ENCODE measurements at regions not wholly inside any gene's neighbourhood (a gene's known extent, or its start where the extent isn't known, plus 50 kb on each side); places are given as distances from the start of the nearest gene placed in this dataset.
A peak's percentile ranks its signal among the peaks of the same experiment; 100 is the strongest.
"Not testable (repeated sequence)": the region's sequence is repeated elsewhere in the genome, so short reads cannot be mapped to it uniquely, and the experiment has no call there.

DNA sequence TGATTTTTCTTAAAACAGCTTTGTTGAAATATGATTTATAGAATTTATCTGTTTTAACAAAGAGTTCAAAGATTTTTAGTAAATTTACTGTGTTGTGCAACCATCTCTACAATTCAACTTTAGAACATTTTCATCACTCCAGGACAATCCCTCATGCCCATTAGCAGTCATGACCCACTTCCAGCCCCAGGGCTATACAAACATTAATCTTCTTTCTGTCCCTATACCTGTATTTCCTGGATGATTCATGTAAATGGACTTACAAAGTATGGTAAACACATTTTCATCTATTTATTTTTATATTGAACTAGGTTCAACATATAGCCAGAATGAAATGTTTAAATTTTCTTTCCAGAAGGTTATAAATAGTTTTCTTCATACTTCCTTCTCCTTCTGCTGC, 127.8 kb upstream of the CCDC180 start:
- no peak for DNase-seq (ENCODE audit: low spot score)

DNA sequence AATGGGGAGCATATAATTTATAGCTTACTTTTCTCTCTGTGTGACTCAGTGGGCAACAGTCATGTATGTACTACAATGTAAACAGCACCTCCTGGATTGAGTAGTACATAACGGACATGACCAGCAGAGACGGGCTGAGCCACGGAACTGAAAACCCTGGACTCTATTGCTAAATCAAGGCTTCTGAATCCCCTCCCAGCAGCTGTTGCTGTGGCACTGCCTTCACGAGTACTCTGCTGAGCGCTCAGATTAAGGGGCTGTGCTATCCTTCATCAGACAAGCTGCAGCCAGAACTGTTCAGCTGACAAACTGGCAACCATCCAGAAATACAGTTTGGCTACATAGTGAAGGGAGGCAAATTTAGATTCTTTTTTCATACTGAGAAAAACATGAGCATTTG, 131.3 kb upstream of the CCDC180 start:
- no peak for DNase-seq (ENCODE audit: low spot score)

DNA sequence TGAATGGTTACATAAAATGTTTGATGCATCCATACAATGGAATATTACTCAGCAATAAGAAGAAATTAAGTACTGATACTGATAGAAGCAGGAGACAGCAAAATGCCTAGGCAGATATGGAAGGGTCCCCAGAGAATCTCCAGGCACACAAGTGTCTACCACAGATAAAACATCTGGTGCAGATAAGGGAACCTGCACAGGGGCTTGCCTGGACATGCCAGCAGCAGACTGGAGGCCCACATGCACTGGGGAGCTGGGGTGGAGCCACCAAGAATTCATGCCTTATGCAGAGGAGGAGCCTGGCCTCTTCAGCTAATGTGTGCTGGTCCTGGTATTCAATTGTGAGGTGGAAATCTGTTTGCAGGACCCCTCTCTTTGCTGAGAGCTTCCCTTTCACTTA, 129.2 kb upstream of the CTSV start:
- not testable (repeated sequence) for DNase-seq (ENCODE audit: low spot score)

DNA sequence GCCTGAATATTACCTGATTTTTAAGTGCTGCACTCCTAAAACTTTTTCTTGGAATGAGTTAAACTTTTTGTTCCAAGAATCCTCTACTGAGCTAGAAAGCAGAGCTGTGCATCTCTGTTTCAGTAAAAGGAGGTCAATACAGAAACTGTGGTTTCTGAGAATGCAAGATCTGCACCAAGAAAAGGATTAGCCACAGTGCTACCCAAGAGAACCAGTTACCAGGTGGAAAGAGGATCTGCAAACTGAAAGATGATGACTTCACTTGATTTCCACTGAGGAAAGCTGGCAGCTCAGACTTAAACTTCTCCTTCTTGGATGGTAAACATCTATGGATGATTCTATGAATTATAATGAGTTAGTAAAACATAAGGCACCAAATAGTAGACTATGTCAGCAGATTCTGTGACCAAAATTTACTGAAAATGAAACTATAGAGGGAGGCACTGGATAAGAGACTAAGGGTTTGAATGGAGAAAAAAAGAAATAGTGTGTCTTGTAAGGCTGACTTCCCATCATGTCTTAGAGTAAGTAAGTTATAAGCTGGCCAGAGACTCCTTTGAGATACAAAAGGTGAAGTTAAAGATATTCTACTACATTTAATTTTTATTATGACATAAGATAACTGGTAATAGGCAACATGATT, 127.7 kb upstream of the CTSV start:
- not testable (repeated sequence) for DNase-seq (ENCODE audit: low spot score)

DNA sequence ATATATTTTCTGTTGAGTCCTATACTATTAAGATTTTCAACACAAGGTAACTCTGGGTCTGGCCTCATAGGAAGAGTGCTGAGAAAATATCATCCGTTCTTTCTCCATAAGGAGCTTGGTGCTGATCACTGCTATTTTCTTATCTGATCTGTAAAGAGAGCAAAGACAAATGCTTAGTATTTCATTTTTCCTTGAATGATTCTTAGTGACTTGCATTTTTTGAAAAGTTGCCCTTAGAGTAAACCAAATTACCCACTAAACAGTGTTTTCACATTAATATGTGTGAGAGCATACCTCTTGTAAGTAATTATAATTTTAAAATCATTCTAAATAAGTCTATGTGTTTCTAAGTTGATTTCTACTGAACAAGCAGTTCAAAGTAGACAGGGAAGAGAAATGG, 121.3 kb upstream of the CTSV start:
- no peak for DNase-seq (ENCODE audit: low spot score)

DNA sequence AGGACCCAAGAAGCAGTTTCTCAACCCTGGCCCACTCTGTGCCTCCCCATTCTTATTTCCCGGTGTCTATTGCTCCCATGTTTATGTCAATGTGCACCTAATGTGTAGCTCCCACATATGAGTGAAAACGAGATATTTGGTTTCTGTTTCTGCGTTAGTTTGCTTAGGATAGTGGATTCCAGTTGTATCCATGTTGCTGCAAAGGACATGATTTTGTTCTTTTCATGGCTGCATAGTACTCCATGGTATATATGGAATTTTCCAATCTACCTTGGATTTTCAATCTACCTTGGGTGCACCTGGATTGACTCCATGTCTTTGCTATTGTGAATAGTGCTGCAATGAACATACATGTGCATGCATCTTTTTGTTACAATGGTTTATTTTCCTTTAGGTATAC, 119.8 kb upstream of the CTSV start:
- not testable (repeated sequence) for DNase-seq (ENCODE audit: low spot score)

DNA sequence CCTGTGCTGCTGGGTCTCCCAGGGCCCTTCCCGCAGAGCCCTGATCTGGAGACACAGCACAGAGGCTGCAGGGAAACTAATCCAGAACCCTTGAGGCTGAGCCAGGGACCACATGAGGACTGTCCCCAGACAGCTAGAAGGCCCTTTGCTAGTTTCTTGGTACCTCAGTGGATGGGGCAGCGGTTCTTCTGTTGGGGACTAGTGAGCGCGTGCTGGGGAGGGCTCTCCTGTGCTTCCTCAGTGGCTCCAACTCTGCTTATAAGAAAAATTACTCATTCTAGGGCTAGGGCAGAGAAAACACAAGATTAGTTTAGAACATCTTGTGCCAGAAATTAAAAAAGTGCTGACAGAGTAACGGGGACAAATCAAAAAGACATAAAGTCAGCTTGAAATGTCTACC, 116.5 kb upstream of the CTSV start:
- not testable (repeated sequence) for DNase-seq (ENCODE audit: low spot score)

DNA sequence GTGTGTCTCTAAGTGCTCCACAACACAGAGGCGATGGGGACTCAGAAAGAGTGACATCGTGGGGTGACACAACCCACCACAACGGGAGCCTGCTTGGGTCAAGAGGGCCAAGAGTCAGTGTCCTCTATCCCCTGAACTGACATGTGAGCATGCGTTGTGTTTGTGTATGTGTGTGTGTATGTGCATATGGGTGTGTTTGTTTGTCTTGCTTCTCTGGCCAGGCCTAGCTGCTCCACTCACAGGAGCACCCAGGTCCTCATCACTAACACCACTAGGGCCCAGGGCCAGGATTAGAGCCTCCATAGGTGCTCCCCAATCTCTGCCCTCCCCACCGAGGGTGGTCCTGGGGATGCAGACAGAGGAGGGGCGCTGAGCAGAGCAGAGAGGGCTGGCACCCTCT, 115.0 kb upstream of the CTSV start:
- DNase-seq (ENCODE audit: low spot score): no peak

DNA sequence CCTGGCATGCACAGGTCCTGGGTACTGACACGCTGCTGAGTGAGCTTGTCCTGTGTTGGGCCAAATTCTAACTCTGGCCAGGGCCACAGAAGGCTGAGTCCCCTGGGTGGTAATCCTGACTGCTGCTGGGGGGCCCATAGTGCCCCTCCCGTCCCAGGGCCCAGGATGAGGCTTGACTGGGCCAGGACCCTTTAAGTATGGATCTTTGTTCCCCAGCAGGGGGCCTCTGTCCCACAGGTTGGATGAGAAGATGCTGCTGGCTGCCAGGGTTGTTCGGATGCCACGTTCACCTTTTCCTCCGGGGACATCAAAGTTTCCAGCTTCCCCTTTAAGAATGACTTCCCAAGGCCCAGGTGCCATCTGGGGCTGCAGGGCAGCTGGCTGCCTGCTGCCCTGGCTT, 114.2 kb upstream of the CTSV start:
- not testable (repeated sequence) for DNase-seq (ENCODE audit: low spot score)

DNA sequence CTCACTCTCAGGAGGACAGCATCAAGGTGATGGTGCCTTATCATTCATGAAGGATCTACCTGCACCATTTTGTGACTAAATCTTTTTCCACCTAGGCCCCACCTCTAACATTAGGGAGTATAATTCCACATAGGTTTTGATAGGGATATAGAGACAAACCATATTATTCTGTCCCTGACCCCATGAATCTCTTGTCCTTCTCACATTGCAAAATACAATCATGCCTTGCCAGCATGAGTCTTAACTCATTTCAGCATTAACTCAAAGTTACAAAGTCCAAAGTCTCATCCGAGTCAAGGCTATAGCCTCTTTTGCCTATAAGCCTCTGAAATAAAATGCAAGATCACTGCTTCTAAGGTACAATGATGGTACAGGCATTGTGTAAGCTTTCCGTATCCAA, 111.5 kb upstream of the CTSV start:
- DNase-seq (ENCODE audit: low spot score): not testable (repeated sequence)

DNA sequence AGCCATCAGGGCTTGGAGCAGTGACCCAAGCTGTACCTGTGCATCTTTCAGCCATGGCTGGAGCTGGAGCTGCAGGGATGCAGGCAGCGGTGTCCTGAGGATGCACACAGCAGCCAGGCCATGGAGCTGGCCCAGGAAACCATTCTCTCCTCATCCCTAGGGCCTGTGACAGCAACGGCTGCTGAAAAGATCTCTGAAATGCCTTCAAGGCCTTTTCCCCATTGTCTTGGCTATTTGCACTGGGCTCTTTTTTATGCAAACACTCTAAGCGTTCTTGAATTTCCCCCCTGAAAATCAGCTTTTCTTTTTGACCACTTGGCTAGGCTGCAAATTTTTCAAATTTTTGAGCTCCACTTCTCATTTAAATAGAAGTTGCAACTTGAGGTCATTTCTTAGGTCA, 109.5 kb upstream of the CTSV start:
- not testable (repeated sequence) for DNase-seq (ENCODE audit: low spot score)

DNA sequence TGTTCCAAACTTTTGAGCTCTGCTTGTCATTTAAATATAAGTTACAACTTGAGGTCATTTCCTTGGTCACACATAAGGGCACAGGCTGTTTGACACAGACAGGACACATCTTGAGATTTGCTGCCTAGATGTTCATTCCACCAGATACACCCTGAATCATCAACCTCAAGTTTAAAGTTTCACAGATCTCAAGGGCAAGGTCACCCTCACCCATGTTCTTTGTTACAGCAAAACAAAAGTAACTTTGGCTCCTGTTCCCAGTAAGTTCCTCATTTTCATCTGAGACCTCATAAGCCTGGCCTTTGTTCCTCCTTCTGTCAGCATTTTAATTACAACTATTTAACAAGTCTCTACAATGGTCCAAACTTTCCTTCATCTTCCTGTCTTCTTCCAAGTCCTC, 106.7 kb upstream of the CTSV start:
- not testable (repeated sequence) for DNase-seq (ENCODE audit: low spot score)

DNA sequence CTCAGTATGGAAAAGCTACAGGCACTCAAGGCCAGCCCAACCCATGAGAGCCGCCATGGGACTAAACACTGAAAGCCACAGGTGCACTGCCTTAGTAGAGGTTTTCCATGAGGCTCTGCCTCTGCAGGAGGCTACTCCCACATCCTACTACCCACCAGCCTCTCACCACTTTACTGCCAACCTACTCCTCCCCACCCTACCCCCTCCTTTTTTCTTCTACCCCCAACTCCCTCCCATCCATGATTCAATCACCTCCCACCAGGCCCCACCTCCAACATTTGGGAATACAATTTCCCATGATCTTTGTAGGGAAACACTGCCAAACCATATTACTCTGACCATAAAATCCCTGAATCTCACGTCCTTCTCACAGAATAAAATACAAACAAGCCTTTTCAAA, 101.6 kb upstream of the CTSV start:
- DNase-seq (ENCODE audit: low spot score): no peak

DNA sequence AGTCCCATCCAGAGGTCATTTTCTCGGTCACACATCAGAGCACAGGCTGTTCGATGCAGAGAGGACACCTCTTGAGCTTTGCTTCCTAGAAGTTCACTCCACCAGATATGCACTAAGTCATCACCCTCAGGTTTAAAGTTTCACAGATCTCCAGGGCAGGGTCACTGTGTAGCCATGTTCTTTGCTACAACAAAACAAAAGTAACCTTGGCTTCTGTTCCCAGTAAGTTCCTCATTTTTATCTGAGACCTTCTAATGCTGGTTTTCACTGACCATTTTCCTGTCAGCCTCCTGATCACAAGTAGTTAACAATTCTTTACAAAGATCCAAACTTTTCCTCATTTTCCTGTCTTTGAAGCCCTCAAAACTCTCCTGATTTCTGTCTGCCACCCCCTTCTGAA, 97.5 kb upstream of the CTSV start:
- no peak for DNase-seq (ENCODE audit: low spot score)

DNA sequence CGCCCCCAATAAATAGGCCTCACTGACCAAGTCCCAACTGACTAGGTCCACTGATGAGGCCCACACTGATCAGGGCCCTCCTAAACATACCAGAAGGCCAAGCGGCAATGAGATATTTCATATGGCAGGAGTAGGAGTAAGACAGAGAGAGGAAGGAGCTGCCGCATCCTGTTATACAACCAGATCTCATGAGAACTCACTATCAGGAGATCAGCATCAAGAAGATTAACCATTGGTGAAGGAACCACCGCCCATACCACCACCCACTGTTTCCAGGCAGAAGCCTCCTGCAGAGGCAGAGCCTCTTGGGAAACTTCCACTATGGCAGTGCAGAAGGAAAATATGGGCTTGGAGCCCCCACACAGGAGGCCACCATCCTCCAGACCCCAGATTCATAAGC, 95.0 kb upstream of the CTSV start:
- not testable (repeated sequence) for DNase-seq (ENCODE audit: low spot score)

DNA sequence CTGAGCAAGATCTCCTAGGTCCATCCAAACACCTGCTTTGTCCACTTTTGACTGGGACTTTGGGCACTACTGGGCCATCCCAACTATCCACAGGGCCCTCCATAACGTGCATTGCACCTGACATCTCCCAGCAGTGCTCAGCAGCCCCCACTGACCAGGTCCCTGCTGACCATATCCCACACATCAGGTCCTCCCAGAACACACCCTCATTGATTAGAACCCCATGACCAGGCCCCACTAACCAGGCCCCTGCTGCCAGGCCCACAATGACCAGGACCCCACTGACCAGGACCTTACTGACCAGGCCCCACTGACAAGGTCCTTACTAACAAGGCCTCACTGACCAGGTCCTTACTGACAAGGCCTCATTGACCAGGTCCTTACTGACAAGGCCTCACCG, 93.9 kb upstream of the CTSV start:
- DNase-seq (ENCODE audit: low spot score): no peak

DNA sequence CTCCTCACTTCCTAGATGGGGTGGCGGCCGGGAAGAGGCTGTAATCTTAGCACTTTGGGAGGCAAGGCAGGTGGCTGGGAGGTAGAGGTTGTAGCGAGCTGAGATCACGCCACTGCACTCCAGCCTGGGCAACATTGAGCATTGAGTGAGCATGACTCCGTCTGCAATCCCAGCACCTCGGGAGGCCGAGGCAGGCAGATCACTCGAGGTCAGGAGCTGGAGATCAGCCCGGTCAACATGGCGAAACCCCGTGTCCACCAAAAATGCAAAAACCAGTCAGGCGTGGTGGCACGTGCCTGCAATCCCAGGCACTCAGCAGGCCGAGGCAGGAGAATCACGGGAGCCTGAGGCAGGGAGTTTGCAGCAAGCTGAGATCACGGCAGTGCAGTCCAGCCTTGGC, 91.9 kb upstream of the CTSV start:
- not testable (repeated sequence) for DNase-seq (ENCODE audit: low spot score)

DNA sequence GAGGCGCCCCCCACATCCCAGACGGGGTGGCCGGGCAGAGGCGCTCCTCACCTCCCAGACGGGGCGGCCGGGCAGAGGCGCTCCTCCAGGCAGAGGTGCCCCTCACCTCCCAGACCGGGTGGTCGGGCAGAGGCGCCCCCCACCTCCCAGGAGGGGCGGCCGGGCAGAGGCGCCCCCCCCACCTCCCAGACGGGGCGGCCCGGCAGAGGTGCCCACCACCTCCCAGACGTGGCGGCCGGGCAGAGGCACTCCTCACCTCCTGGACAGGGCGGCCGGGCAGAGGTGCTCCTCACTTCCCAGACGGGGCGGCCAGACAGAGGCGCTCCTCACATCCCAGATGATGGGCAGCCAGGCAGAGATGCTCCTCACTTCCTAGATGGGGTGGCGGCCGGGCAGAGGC, 91.4 kb upstream of the CTSV start:
- not testable (repeated sequence) for DNase-seq (ENCODE audit: low spot score)

DNA sequence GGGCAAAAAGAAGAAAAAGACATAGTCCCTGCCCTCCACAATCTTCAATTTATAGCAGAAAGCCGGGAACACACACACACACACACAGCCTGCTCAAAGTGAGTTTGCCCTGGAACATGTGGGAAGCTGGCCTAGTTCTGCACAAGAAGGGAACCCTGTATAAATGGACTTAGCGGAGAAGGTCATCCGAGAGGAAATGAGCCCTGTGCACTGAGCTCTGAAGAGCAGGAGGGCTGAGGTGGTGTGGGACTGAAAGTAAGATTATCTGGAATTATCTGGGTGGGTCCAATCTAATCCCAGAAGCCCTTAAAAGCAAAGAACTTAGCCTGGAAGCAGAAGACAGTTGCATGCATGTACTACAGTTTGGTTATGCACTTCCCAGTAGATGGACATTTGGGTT, 90.0 kb upstream of the CTSV start:
- DNase-seq (ENCODE audit: low spot score): no peak

DNA sequence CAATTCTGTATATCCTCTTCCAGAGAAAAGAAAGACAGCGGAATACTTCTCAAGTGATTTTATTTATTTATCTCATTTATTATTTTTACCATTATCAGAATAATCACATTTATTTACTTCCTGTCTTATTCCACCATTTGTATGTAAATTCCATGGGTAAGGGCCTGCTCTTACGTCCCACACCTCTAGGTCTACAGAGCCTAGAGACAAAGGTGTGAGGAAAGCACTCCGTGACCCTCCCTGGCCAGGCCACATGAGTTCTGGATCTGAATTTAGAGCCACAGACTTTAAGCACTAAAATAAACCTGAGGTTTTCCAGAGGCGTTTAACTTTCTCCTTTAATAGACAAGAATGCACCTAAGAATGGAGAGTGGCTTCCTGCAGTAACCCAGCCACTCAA, 85.3 kb upstream of the CTSV start:
- no peak for DNase-seq (ENCODE audit: low spot score)

DNA sequence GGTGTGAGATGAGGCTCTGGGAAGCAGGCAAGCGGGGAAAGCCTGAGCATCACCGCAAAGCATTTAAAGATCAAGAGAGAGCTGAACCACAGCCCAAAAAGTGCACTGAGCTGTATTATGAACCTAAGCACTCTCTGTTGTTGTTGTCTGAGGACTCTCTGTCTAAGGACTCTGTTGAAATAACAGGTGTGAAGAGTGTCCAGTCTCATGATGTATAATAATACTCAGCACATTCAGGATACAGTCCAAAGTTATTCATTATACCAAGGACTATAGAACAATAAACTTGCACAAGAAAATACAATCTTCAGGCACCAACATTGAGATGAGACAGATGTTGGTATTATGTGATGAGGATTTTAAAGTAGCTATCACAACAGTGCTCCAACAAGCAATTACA, 71.8 kb upstream of the CTSV start:
- DNase-seq (ENCODE audit: low spot score): no peak

DNA sequence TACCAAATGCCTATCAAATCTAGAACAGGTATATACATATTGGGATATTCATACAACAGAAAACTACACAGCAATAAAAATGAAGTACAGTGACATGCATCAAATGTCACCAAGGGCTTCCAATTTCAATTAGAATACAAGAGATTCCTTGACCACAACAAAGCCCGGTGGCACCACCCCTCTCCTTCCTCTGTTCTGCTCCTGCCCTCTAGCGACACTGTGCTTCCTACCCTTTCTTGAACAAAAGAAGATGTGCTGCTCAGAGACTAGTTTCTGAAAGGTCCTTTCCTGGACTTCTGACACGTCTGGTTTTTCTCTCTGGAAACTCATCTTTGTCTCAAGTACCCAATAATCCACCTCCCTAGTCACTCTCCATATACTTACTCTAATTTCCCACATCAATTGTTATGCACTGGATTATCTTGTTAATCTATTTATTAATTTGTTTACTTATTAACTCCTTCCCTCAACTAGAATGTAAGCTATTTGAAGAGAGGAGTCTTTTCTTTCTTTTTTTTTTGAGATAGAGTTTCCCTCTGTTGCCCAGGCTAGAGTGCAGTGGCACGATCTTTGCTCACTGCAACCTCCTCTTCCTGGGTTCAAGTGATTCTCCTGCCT, 70.4 kb upstream of the CTSV start:
- peak; percentile 16 for DNase-seq (ENCODE audit: low spot score)

DNA sequence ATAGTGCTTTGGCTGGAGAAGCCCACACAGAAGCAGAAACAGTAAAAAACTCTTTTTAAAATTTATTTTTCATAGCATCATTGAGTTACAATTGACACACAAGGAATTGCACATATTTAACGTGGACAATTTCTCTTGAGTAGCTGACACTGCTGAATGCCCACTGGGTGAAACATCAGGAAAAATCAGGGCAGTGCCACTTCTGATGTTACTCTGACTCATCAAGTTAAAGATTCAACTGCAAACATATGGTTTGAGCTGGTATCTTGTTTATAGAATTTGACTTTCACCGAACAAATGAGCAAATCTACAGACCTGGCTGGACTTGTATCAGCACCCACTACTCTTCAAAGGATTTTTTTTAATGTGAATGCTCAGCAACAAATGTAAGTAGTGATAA, 66.3 kb upstream of the CTSV start:
- DNase-seq (ENCODE audit: low spot score): not testable (repeated sequence)

Data from CD4-positive, alpha-beta T cell treated with Interleukin-2 at 100 ng/mL for 4 hours (primary cell).